TTC549 (cell line): ENCODE measurements at regions not wholly inside any gene's neighbourhood (a gene's known extent, or its start where the extent isn't known, plus 50 kb on each side); places are given as distances from the start of the nearest gene placed in this dataset.
"Not testable (repeated sequence)": the region's sequence is repeated elsewhere in the genome, so short reads cannot be mapped to it uniquely, and the experiment has no call there.

Source experiments
- FAIRE-seq: peaks from 2 replicates; lab custom pipeline; 2012; peaks lifted over from hg19 to GRCh38; lab: Jason Lieb, UNC

DNA sequence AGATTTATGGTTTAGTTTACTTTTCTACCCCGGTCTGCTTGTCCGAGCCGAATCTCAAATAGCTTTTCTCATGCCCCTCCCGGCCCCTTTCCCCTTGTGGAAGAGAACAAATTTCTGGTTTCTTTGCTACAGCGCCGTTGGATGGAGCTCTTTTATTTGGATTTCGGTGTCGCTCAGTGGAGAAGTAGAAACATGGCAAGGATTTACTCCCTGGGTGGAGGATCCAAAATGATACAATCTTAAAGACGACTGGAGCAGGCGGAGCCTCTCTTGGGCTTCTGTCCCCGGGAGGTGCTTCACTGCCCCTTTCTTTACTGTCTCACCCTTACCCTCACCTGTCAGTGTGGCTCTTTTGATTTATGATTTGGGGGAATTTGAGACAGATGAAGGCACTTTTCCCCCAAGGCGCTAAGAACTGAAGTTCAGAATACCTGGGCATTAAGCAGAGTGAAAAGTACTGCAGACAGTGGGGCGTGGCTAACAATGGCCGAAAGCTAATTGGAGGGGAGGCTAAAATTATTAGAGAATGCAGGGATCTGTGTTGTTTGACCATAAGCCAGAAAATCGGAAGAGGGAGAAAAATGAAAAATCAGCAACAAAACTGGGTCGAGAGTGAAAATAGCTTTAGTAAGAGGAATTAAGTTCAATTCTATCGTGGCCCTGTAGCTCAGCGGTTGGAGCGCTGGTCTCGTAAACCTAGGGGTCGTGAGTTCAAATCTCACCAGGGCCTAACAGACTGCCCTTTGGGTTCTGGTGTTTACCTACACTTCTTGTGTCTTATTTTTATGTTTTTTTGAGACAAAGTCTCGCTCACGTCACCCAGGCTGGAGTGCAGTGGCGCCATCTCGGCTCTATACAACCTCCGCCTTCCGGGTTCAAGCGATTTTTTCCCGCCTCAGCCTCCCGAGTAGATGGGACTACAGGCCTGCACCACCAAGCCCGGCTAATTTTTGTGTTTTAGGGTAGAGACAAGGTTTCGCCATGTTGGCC, 145.1 kb upstream of the ZNF184 start:
- FAIRE-seq = peak; percentile 22

DNA sequence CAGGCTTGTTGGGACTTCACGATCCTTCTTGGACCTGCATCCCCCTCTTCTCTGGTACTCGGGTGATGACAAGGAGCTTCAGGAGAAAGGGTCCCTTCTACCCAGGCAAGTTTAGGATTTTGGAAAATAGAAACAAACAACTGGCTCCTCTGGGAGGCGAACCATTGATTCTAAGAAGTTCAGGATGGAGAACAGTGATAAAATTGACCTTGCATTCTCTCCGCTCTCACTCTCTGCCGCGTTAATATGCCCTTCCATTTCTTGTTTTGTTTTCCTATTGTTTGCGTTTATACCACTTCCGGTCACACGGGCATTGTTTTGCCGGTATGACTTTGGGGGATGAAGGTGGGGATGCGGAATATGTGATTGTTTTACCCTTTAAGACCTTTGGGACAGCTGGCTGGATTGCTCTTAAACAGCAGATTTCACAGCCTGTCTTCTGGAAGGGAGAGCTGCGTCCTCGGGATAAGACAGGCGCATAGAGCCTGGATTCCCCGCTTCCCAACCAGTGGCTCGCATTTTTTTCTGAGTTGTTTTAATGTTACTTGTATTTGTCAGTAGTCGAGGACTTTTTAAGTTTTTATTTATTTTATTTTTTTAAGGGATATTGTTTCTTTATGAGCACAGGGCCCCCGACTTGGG, 144.3 kb upstream of the ZNF184 start:
- no peak for FAIRE-seq

DNA sequence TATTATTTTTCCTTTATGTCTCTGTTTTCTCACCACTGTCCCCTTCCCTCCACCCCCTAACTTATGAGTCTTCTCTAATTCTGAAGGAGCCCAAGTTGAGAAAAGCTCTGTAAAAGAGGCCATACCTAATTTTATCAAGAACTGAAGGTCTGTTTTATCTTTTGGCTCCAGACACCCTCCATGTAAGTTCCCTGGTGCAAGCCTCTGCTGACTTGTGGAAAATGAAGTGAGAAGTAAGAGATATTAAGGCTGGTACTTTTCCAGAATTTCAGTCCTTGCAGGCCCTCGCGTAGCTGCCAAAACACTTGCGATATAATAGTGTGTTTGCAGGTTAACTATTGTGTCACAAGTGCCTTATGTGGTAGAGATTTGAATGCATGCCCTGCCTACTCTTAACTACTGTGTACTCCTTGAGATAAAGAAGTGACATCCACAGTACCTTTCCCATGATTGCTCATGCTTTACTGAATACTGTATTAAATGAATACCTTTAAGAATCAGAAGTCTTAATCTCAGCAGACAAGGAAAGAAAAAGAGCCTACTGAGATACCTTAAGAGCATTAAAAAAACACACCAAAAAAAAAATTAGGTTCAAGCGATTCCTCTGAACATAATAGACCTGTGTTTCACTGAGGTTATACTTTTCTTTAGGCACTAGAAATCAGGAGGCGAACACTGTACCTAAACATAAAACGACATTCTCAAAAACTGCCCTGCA, 143.6 kb upstream of the ZNF184 start:
- no peak for FAIRE-seq

DNA sequence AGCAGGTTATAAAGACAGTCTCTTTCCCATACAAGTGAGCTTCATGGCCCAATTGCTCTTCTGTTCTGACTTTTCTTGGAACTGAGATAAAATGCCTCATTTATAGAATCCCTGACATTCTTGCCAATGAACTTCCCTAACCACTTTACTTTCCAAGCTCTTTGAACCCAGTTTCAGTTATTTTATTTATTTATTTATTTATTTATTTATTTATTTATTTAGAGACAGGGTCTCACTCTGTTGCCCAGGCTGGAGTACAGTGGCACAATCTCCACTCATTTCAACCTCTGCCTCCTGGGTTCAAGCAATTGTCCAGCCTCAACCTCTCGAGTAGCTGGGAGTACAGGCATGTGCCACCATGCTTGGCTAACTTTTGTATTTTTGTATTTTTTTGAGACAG, 138.5 kb upstream of the ZNF184 start:
- no peak for FAIRE-seq

DNA sequence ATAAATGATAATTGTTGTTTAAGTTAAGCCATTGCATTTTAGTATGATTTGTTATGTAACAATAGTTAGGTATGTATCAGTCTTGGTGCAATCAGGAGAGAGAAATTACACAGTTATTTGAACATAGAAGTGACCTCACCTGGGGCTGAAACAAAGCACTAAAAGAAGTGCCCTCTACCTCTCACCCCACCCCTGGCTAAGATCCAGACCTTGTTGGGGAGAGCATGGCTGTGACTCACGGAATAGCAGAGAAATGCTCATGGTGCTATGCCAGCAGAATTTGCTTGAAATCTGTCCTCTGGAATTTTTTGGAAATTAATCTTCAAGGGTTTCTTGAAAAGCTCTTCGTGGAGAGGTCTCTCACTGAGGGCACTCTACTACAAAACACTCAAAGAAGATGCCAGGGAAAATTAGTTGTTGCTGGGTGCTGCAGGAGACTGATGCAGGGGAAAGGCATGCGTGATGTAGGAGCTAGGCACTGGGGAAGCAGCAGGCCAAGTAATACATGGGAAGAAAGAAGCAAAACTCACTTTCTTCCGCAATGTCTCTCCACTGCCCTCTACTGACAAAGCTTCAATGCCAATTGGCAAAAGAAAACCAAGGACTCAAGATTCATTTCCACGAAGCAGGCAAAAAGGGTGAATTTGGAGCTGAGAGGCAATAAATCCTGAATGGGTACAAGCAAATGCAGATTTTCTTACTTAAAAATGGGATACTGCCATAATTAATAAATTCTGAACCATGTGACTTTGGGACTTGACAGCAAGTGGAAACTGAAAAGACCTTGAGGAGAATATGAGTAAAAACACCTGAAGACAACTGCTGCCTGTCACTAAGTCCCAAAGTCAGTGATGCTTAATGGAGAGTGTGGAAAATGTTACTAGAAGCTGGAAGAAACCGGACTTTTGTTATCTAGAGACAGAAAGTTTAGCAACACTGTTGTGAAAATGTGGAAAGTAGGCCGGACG, 136.3 kb upstream of the ZNF184 start:
- FAIRE-seq = peak; percentile 37

DNA sequence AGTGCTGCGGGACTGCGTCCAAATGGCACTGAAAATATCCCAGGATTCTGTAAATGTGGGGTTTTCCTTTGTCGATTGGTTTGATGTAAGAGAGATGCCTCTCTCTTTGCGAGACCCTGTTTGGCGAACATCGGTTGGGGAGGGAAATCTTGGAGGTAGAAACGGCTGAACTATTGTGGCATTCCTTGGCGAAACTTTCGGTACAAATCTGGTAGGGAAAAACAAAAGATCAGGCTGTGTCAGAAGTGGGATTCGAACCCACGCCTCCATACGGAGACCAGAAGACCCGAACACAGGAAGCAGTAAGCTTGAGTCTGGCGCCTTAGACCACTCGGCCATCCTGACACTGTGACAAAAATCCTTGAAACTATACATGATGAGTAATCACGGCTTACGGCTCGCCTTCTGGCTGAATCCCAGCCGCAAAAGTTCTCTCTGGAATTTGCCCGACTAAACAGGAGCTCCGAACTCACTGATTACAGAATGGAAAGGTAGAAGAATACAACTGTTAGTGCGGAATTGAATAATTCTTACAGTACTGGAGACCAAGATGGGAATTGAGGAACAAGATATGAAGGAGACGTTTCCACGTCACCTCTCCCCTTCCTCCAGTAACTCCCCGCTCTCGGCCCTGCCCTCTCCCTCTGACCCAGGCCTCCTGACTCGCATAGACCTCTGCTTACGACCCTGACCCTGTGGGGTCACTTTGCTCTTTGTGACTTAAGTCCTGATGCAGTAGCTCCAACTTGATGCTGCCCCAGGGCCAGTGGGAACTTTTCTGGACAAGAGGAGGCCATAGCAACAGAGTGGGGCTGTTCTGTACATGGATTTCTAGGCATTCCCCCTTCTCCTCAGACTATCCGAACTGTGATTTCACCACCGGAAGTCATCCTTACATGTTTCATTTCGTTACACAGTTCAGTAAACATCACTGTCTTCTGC, 132.8 kb upstream of the ZNF184 start:
- peak; percentile 74 for FAIRE-seq

DNA sequence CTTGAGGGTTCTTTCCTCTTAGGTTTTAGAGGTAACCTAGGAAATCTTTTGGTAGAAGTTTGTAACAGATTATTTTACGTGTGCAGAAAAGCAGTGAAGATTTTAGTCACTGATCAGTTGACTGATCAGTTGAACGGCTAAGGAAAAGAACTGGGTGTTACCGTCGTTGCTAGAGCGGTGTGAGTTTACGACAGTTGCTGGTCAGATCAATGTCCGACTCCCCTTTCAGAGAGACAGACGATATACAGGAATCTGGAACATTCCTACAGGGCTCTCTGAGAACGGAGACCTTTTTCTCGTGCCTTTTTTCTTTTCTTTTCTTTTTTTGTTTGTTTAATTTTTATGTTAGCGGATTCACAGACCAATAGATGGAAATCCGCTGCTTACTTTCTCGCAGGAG, 132.1 kb upstream of the ZNF184 start:
- no peak for FAIRE-seq

DNA sequence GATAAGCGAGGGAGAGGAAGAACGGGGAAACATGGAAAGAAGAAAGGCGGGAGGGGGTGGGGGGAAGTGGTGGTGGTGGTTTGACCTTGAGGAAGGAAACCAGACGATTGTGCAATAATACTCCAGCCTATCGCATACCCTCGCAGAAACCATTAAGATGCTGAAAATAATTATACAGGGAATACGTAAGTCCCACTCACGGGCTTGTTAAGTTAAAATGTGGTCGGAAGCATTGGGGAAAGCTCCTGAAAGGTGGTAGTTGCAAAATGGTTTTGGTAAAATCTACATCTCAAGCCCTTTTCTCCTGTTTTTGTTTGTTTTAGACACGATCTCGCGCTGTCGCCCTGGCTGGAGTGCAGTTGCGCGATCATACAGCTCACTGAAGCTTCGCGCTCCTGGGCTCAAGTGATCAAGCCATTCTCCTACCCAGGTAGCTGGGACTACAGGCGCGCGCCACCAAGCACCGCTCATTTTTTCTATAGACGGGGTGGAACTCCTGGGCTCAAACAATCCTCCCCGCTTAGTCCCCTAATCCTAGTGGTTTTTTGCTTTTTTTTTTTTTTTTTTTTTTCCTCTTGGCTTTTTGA, 128.9 kb upstream of the ZNF184 start:
- FAIRE-seq = no peak

DNA sequence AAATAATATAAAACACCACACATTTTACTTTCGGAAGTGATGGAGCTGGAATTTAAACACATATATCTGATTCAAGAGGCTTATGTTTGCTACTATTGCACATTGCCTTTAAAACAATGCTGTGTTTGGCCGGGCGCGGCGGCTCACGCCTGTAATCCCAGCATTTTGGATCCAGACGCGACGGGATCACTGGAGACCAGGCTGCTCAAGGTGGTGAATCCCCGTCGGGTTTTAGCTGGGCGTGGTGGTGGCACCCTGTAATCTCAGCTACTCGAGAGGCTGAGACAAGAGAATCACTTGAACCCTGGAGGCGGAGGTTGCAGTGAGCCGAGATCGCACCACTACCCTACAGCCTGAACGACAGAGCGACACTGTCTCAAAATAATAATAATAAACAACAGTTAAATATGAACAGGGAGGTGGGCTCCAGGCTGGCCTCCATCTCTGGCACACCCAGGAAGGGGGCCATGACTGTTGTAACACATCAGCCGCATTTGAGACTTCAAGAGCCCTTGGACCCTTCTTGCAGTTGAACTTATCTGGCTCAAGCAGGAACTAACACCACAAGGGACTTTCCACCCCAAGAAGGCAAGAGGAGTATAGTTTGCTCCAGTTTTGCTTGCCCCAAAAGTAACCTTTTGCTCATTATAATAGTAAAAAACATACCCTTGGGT, 127.1 kb upstream of the ZNF184 start:
- no peak for FAIRE-seq

DNA sequence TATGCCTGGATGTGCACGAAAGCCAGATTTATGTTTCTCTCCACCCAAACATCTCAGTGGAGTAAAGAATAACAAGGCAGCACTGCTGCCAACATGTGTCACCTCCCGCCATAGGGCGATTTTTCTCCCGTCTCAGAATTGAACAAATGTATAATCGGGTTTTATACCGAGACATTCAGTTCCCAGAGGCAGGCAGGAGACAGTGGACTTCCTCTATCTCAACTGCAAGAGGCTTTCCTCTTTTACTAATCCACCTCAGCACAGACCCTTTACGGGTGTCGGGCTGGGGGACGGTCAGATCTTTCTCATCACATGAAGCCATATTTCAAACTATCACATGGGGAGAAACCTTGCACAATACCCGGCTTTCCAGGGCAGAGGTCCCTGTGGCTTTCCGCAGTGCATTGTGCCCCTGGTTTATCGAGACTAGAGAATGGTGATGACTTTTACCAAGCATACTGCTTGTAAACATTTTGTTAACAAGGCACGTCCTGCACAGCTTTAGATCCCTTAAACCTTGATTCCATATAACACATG, 124.2 kb upstream of the ZNF184 start:
- not testable (repeated sequence) for FAIRE-seq

DNA sequence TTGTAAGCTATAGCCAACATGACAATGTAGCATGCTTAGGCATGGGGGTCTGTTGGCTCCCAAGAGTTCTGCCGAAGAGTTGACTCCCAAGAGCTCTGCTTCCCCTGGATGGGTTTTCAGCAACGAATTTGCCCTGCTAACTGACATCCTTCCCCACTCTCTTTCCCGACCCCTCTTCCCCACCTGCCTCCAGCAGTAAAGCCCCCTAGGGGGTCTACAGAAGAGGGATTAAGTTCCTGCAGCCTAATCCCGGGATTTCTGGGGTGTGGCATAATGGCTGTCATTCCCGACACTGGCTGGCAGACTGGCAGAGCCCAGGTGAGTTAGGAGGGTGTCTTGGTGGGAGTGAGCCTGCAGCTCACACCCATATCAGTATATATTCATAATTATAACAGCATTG, 121.0 kb upstream of the ZNF184 start:
- FAIRE-seq = no peak

DNA sequence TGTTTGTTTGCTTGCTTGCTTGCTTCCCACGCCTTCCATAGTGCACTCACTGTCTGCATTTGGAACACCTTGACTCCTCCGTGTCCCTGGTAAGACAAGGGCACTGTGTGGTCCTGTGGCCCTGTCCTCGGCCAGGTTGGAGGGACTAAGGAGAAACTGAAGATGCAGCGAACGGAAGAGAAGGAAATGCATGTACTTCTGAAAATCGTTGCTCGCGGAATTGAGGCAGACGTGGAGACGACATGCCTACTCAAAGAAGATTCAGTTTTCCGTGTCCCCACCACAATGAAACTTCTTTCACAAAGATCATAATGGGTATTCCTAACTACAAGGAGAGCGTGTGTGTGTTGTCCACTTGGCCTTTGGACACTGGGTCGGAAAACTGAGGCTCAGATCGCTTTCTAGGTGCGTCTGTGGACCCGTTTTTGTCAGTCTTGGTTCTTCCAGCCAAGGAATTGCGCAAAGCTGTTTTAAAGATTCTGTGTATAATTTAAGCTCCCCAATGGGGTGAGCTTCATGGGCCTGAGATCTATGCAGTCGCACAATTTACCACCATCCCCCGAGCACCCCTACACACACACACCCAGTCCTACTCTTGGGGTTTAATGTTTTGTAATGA, 120.4 kb upstream of the ZNF184 start:
- no peak for FAIRE-seq

DNA sequence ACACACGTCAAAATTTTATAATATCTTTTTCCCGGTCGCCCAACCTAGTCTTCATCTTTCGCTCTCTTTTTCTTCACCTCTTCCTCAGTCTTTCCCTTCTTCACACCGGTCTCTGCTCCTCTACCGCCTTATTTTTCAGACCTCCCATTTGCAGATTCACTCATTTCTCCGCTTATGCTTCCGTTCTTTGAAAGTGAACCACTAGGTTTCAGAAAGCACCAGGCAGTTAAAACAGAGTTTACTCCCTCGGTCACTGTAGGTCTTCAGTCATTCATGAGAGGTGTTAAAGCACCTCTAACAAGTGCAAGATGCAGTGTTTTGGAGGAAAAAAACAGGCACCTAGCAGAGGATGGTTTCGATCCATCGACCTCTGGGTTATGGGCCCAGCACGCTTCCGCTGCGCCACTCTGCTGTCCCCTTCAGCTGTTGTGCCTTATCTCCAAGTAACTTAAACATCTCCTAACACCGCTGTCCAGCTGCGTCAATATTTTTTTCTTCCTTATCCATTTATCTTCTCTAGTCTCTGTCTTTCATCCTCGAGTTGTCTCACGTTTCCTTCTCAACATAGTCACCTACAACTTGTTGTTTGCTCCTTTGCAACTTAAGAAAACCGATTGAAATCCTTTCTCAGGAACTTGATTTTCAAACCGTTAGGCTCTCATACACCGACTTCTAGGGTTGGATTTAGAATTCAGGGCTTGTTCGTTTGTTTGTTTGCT, 119.7 kb upstream of the ZNF184 start:
- peak; percentile 93 for FAIRE-seq

DNA sequence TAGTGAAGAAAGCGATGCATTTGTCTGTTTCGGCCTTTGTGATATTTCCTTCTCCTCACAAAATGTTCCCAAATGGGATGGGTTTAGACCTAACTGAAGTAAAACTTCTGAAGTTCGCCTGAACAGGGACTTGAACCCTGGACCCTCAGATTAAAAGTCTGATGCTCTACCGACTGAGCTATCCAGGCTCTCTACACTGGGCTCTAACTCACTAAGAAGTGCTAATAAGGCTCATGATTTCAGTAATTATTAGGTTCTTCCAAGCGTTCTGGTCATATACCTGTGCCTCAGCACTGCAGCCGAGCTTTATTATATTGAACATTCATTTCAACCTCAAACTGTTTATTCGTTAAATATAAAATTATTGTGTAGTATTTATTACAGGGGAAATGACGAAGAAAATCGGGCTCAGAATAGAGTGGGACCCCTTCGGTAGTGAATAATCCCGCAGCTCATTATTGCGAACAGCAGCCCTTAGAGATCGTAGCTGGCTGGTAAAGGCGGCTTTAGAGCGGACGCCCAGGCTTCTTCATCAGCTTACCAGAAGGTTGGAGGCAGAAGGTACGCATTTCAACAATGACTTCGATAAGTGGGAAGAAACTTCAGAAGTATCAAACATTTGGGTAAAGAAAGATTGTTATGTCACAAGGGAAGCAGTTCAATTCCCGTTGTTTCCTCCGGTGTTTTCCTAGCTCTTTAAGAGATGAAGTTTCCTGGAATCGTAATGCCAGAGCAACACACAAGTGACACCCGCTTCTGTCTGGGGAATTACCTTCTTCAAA, 119.0 kb upstream of the ZNF184 start:
- no peak for FAIRE-seq

DNA sequence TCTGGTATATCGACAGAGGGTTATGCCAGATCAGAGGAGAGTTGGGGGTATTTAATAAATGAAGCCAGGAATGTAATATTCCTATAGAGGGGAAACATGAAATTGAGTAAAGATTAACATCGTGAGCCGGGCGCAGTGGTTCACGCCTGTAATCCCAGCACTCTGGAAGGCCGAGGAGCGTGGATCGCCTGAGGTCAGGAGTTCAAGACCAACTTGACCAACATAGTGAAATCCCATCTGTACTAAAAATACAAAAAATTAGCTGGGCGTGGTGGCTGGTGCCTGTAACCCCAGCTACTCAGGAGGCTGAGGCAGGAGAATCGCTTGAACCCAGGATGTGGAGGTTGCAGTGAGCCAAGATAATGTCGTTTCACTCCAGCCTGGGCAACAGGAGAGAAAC, 112.4 kb upstream of the ZNF184 start:
- not testable (repeated sequence) for FAIRE-seq

DNA sequence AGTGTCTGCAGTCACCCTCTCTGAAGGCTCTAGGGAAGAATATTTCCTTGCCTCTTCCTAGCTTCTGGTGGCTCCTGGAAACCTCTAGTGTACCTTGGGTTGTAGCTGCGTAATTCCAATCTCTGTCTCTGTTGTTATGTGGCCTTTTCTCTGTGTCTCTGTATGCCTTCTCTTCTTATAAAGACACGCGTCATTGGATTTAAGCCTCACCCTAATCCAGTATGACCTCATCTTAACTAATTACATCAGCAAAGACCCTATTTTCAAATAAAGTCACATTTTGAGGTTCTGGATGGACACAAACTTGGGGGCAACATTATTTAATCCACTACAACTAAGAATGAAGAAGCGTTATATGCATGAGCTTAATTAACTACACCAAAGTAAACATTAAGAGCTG, 111.4 kb upstream of the ZNF184 start:
- no peak for FAIRE-seq
